BE2C (cell line): ENCODE measurements at regions not wholly inside any gene's neighbourhood (a gene's known extent, or its start where the extent isn't known, plus 50 kb on each side); places are given as distances from the start of the nearest gene placed in this dataset.

Source experiments
- DNase-seq: peaks from one replicate; pipeline ENCODE4 v3.0.0-alpha.2; 2020
- H3K27me3 ChIP-seq: fragments of 250-450 bp; sonication (Bioruptor Pico); 2 replicates; pipeline ENCODE4 v1.5.1; 2020; ENCODE audit warnings: mild to moderate bottlenecking
- H3K36me3 ChIP-seq: fragments of 250-450 bp; sonication (Bioruptor Pico); 2 replicates; pipeline ENCODE4 v1.5.1; 2020; ENCODE audit warnings: mild to moderate bottlenecking
- H3K4me1 ChIP-seq: fragments of 250-450 bp; sonication (Bioruptor Pico); 2 replicates; pipeline ENCODE4 v1.5.1; 2020
- H3K4me3 ChIP-seq: 2 replicates; pipeline ENCODE4 v1.5.1; 2011; ENCODE audit warnings: low read depth, low read length
- H3K9me3 ChIP-seq: fragments of 250-450 bp; sonication (Bioruptor Pico); 2 replicates; pipeline ENCODE4 v1.5.1; 2020
- CTCF ChIP-seq: IDR thresholded peaks from 2 replicates; pipeline ENCODE4 v1.5.1; 2012; ENCODE audit warnings: mild to moderate bottlenecking, low read depth, low read length

- DNase-seq: no peak
- Histone ChIP-seq H3K4me3 (no peak overlapping the region), H3K4me1 (no peaks in the 10 kb centered on the region), H3K36me3 (no peaks in the 10 kb centered on the region), H3K27me3 (peaks cover 19% of the 10 kb centered on the region), H3K9me3 (no peaks in the 10 kb centered on the region)
- no peak for TF ChIP-seq CTCF
Measured at GRCh38 chr21:38679534-38679933, 126.2 kb upstream of the ETS2 start.

GRCh38 chr21:38680401-38680800 lies 125.3 kb upstream of the ETS2 start:
- Histone ChIP-seq H3K4me1 (no peaks in the 10 kb centered on the region), H3K36me3 (no peaks in the 10 kb centered on the region), H3K9me3 (no peaks in the 10 kb centered on the region), H3K27me3 (peaks cover 12% of the 10 kb centered on the region), H3K4me3 (no peak overlapping the region)
- no peak for TF ChIP-seq CTCF
- DNase-seq: no peak

- no peak for TF ChIP-seq CTCF
- Histone ChIP-seq H3K4me1 (no peaks in the 10 kb centered on the region), H3K4me3 (no peak overlapping the region), H3K36me3 (no peaks in the 10 kb centered on the region), H3K9me3 (no peaks in the 10 kb centered on the region), H3K27me3 (no peaks in the 10 kb centered on the region)
- no peak for DNase-seq
Measured at GRCh38 chr21:38683222-38683621, 122.5 kb upstream of the ETS2 start.

- Histone ChIP-seq H3K27me3 (peaks cover 7% of the 10 kb centered on the region; the same call in 1 of the 2 replicates), H3K9me3 (no peaks in the 10 kb centered on the region), H3K4me3 (no peak overlapping the region), H3K4me1 (no peaks in the 10 kb centered on the region), H3K36me3 (no peaks in the 10 kb centered on the region)
- DNase-seq: no peak
- no peak for TF ChIP-seq CTCF
Measured at GRCh38 chr21:38688068-38688467, 117.7 kb upstream of the ETS2 start.

- H3K36me3 ChIP-seq: no peaks in the 10 kb centered on the region
- no peak overlapping the region for H3K4me3 ChIP-seq
- no peak for TF ChIP-seq CTCF
- DNase-seq: no peak
- peaks cover 7% of the 10 kb centered on the region; the same call in 1 of the 2 replicates for H3K27me3 ChIP-seq
- no peaks in the 10 kb centered on the region for H3K4me1 ChIP-seq
- no peaks in the 10 kb centered on the region for H3K9me3 ChIP-seq
Measured at GRCh38 chr21:38691631-38692030, 114.1 kb upstream of the ETS2 start.

- no peak for DNase-seq
- Histone ChIP-seq H3K4me1 (no peaks in the 10 kb centered on the region), H3K4me3 (no peak overlapping the region), H3K36me3 (no peaks in the 10 kb centered on the region), H3K9me3 (no peaks in the 10 kb centered on the region), H3K27me3 (no peaks in the 10 kb centered on the region)
- TF ChIP-seq CTCF: no peak
Measured at GRCh38 chr21:38696579-38696978, 109.2 kb upstream of the ETS2 start.
